CD4-positive, alpha-beta memory T cell (primary cell): ENCODE measurements at regions not wholly inside any gene's neighbourhood (a gene's known extent, or its start where the extent isn't known, plus 50 kb on each side); places are given as distances from the start of the nearest gene placed in this dataset.
"Not testable (repeated sequence)": the region's sequence is repeated elsewhere in the genome, so short reads cannot be mapped to it uniquely, and the experiment has no call there.

Experiments
- CTCF ChIA-PET: fragments of 350-600 bp; sonication (Branson Sonifier 250); formaldehyde crosslinking; loops from one replicate; lab custom pipeline; 2021; ENCODE audit warnings: inconsistent platforms; ENCODE audit not compliant: partially characterized antibody; lab: Charles Lee
- POLR2A ChIA-PET: fragments of 350-600 bp; sonication (Branson Sonifier 250); formaldehyde crosslinking; loops from one replicate; lab custom pipeline; 2021; ENCODE audit not compliant: partially characterized antibody; lab: Charles Lee
- DNase-seq, 5 donors: peaks; one replicate each; pipeline versions ENCODE4 v3.0.0 to v3.0.0-alpha.2; 2020 to 2022; ENCODE audit warnings: mixed read lengths in 1 of 5
- H3K27ac ChIP-seq: one replicate; pipeline ENCODE4 v1.7.0; 2013; ENCODE audit warnings: low read depth, low read length
- H3K27me3 ChIP-seq: 2 replicates; pipeline ENCODE4 v1.7.0; 2013; ENCODE audit warnings: mild to moderate bottlenecking, low read length, moderate library complexity; ENCODE audit not compliant: insufficient read depth
- H3K36me3 ChIP-seq: 2 replicates; pipeline ENCODE4 v1.7.0; 2013; ENCODE audit warnings: mild to moderate bottlenecking, low read length, moderate library complexity; ENCODE audit not compliant: insufficient read depth
- H3K4me1 ChIP-seq: 2 replicates; pipeline ENCODE4 v1.7.0; 2013; ENCODE audit warnings: mild to moderate bottlenecking, low read length, moderate library complexity; ENCODE audit not compliant: insufficient read depth
- H3K4me3 ChIP-seq, 2 donors: one replicate each; pipeline ENCODE4 v1.7.0; 2013; ENCODE audit warnings: low read length in 2 of 2, mild to moderate bottlenecking in 1 of 2
- H3K9me3 ChIP-seq, 2 donors: one replicate each; pipeline ENCODE4 v1.7.0; 2013; ENCODE audit warnings: low read length in 2 of 2, control low read depth in 1 of 2; ENCODE audit not compliant: control insufficient read depth in 1 of 2
- H3K27ac Mint-ChIP-seq, 7 donors: one replicate each; pipeline ENCODE4 v1.8.0; 2020 to 2021; ENCODE audit warnings: mixed read lengths in 7 of 7, mild to moderate bottlenecking in 6 of 7, inconsistent platforms in 3 of 7, moderate library complexity in 3 of 7
- H3K27me3 Mint-ChIP-seq, 2 donors: one replicate each; pipeline ENCODE4 v1.8.0; 2020 to 2021; ENCODE audit warnings: mixed read lengths in 2 of 2
- H3K36me3 Mint-ChIP-seq, 2 donors: one replicate each; pipeline ENCODE4 v1.8.0; 2020 to 2021; ENCODE audit warnings: mixed read lengths in 2 of 2, inconsistent platforms in 1 of 2, mild to moderate bottlenecking in 1 of 2
- H3K4me1 Mint-ChIP-seq, 4 donors: one replicate each; pipeline ENCODE4 v1.8.0; 2020 to 2021; ENCODE audit warnings: mixed read lengths in 4 of 4, mild to moderate bottlenecking in 1 of 4
- H3K4me3 Mint-ChIP-seq, 8 donors: one replicate each; pipeline ENCODE4 v1.8.0; 2020 to 2021; ENCODE audit warnings: mixed read lengths in 8 of 8, mild to moderate bottlenecking in 7 of 8, moderate library complexity in 6 of 8, inconsistent platforms in 3 of 8
- H3K9me3 Mint-ChIP-seq, 8 donors: one replicate each; pipeline ENCODE4 v1.8.0; 2020 to 2021; ENCODE audit warnings: mixed read lengths in 8 of 8, mild to moderate bottlenecking in 5 of 8, inconsistent platforms in 3 of 8, moderate library complexity in 1 of 8
- intact Hi-C: fragments of 100-400 bp; cut with micrococcal nuclease; formaldehyde crosslinking; loops from one replicate; pipeline ENCODE4 v1.15.1; 2023

GRCh38 chr2:52269696-52270485, 1238.0 kb upstream of the NRXN1 start:
- no peak for DNase-seq
- no peak overlapping the region for H3K4me3 Mint-ChIP-seq
- no peak overlapping the region for H3K27ac Mint-ChIP-seq
- peaks cover 0 to 3% of the 10 kb centered on the region in 2 donors for H3K9me3 ChIP-seq
- H3K36me3 Mint-ChIP-seq: no peaks in the 10 kb centered on the region
- no peaks in the 10 kb centered on the region for H3K27me3 ChIP-seq
- H3K27ac ChIP-seq: no peak overlapping the region
- H3K4me1 Mint-ChIP-seq: no peaks in the 10 kb centered on the region
- H3K27me3 Mint-ChIP-seq: no peaks in the 10 kb centered on the region
- H3K4me3 ChIP-seq: no peak overlapping the region
- H3K36me3 ChIP-seq: no peaks in the 10 kb centered on the region
- ChIA-PET CTCF (no interaction called here), POLR2A (no interaction called here)
- peaks cover 0 to 16% (median 5%) of the 10 kb centered on the region in 8 donors for H3K9me3 Mint-ChIP-seq
- intact Hi-C loops: no loop called here
- H3K4me1 ChIP-seq: no peaks in the 10 kb centered on the region

DNA sequence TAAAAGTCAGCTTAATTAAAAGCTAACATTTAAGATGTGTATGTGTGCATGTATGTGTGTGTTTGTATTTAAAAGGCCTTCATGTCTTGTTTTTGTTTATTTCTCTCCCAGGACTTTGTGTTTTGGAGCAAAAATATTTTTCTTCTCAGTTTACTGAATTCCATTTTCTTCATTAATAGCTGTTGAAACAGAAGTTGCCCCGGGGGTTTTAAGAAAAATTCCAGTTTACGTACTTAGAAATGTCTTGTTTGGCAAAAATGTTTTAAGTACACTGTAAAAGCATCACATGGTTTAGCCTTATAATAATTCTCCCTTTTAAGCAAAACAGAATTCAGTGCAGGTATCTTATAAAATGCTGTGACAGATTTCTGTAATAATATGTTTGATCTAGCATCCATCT, 1233.0 kb upstream of the NRXN1 start:
- H3K27me3 ChIP-seq: no peaks in the 10 kb centered on the region
- no peak overlapping the region for H3K4me3 ChIP-seq
- no peaks in the 10 kb centered on the region for H3K4me1 ChIP-seq
- H3K27ac ChIP-seq: no peak overlapping the region
- no peaks in the 10 kb centered on the region for H3K4me1 Mint-ChIP-seq
- no peaks in the 10 kb centered on the region for H3K36me3 ChIP-seq
- no peak overlapping the region for H3K27ac Mint-ChIP-seq
- CTCF ChIA-PET: no interaction called here
- H3K27me3 Mint-ChIP-seq: no peaks in the 10 kb centered on the region
- no peaks in the 10 kb centered on the region for H3K36me3 Mint-ChIP-seq
- intact Hi-C loops: no loop called here
- no peak for DNase-seq
- H3K9me3 ChIP-seq: no peaks in the 10 kb centered on the region
- H3K4me3 Mint-ChIP-seq: no peak overlapping the region
- H3K9me3 Mint-ChIP-seq: peaks cover 0 to 6% (median 2%) of the 10 kb centered on the region in 8 donors
- POLR2A ChIA-PET: no interaction called here

DNA sequence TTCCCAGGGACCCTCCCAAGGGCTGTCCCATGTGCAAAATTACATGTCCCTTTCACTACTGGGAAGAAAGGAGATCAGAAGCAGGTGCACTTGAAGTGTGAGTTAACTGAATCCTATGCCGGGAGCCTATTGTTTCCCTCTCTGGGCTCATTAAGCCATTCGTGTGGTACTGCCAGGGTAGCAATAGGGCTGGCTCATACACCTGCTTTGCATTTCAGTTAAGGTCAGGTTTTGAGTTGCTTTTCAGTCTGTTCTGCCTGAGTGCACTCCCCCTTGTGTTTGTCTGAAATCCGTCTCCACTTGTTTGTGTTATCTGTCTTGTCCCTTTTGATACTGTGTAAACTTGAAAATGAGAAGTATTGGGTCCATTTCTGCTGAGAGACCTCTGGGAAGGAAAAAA, 1232.6 kb upstream of the NRXN1 start:
- Histone ChIP-seq H3K4me3 (no peak overlapping the region), H3K4me1 (no peaks in the 10 kb centered on the region), H3K27me3 (no peaks in the 10 kb centered on the region), H3K36me3 (no peaks in the 10 kb centered on the region), H3K27ac (no peak overlapping the region), H3K9me3 (no peaks in the 10 kb centered on the region)
- Mint-ChIP-seq H3K4me3 (no peak overlapping the region), H3K4me1 (no peaks in the 10 kb centered on the region), H3K27ac (no peak overlapping the region), H3K9me3 (peaks cover 0 to 6% (median 2%) of the 10 kb centered on the region in 8 donors), H3K27me3 (no peaks in the 10 kb centered on the region), H3K36me3 (no peaks in the 10 kb centered on the region)
- ChIA-PET CTCF (no interaction called here), POLR2A (no interaction called here)
- intact Hi-C loops: no loop called here
- DNase-seq: no peak

DNA sequence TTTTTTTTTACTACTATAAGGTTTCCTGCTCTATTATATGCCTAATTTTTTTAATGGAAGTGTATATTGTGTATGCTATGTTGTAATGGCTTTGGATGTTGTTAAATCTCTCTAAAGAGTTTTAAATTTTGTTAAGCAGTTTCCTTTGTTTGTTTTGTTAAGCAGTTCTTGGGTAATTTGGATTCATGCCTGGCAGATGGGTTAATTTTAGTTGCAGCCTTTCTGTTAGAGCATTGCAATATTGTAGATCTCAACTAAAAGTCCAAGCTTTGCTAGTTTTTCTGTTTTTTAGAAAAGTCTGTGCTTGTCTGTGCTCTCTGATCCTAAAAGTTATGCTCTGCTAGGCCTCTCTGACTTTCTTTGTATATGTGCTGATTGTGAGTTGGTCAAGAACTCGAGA, 1229.0 kb upstream of the NRXN1 start:
- Histone ChIP-seq H3K27ac (no peak overlapping the region), H3K9me3 (no peaks in the 10 kb centered on the region), H3K4me1 (no peaks in the 10 kb centered on the region), H3K4me3 (no peak overlapping the region), H3K36me3 (no peaks in the 10 kb centered on the region), H3K27me3 (no peaks in the 10 kb centered on the region)
- no peaks in the 10 kb centered on the region for H3K4me1 Mint-ChIP-seq
- ChIA-PET CTCF (no interaction called here), POLR2A (no interaction called here)
- no peaks in the 10 kb centered on the region for H3K27me3 Mint-ChIP-seq
- DNase-seq: no peak
- H3K36me3 Mint-ChIP-seq: no peaks in the 10 kb centered on the region
- intact Hi-C loops: no loop called here
- H3K27ac Mint-ChIP-seq: no peak overlapping the region
- H3K9me3 Mint-ChIP-seq: peaks cover 0 to 6% (median 3%) of the 10 kb centered on the region in 8 donors
- H3K4me3 Mint-ChIP-seq: no peak overlapping the region

GRCh38 chr2:52258967-52259366, 1227.0 kb upstream of the NRXN1 start:
- H3K27me3 Mint-ChIP-seq, POLR2A ChIA-PET, H3K4me3 Mint-ChIP-seq, H3K27ac Mint-ChIP-seq, H3K4me3 ChIP-seq, H3K36me3 ChIP-seq, H3K9me3 ChIP-seq, H3K36me3 Mint-ChIP-seq, DNase-seq, H3K4me1 ChIP-seq, H3K27ac ChIP-seq, H3K4me1 Mint-ChIP-seq, CTCF ChIA-PET, intact Hi-C loops, H3K9me3 Mint-ChIP-seq, H3K27me3 ChIP-seq: not testable (repeated sequence)

DNA sequence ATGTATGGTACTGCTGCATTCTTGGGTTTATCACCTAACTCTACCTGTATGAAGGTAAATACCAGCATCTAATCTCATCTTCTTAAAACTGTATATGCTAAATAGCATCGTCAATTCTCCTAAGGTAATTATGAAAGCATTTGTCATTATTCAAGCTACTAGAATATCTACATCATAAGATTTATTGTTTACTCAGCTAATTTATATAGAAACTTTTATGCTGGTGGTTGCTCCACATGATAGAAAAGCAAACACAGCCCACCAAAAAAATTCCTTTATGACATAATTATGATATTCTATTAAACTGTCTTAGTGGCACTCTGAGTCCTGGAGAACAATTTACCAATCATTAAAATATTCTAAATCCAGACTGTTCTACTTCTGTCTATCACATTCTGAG, 1226.1 kb upstream of the NRXN1 start:
- CTCF ChIA-PET: no interaction called here
- Histone ChIP-seq H3K36me3 (no peaks in the 10 kb centered on the region), H3K4me1 (no peaks in the 10 kb centered on the region), H3K27me3 (no peaks in the 10 kb centered on the region), H3K4me3 (no peak overlapping the region), H3K27ac (no peak overlapping the region), H3K9me3 (no peaks in the 10 kb centered on the region)
- Mint-ChIP-seq H3K27ac (no peak overlapping the region), H3K9me3 (peaks cover 0 to 4% (median 2%) of the 10 kb centered on the region in 8 donors), H3K27me3 (no peaks in the 10 kb centered on the region), H3K36me3 (no peaks in the 10 kb centered on the region), H3K4me3 (no peak overlapping the region), H3K4me1 (no peaks in the 10 kb centered on the region)
- POLR2A ChIA-PET: no interaction called here
- no peak for DNase-seq
- intact Hi-C loops: no loop called here

DNA sequence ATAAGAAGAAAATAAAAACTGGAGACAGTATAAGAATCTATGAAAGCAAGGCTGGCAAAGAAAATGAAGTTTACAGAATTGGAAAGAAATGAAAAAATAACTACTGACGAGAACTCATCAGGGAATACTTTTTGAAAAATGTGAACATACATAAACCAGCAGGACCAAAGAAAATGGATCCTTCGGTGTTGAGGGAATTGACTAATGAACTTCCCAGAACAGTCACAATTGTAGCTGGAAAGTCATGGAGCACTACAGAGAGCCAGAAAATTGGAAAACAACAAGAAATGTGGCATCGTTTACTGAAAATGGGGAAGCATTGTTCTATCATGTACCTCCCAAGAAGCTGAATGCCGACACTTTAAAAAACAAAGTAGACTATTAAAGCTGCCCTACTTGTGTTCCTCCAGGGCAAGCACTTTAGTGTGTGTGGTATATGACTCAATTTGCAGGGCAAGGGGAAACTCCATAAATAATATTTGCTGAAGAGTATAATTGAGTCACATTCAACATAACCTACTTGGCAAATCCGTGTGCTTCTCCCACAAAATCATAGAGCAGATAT, 1221.6 kb upstream of the NRXN1 start:
- Mint-ChIP-seq H3K27ac (no peak overlapping the region), H3K4me1 (no peaks in the 10 kb centered on the region), H3K36me3 (no peaks in the 10 kb centered on the region), H3K4me3 (no peak overlapping the region), H3K9me3 (peaks cover 0 to 4% (median 0%) of the 10 kb centered on the region in 8 donors), H3K27me3 (no peaks in the 10 kb centered on the region)
- H3K27ac ChIP-seq: no peak overlapping the region
- no peaks in the 10 kb centered on the region for H3K9me3 ChIP-seq
- no peak for DNase-seq
- no peaks in the 10 kb centered on the region for H3K27me3 ChIP-seq
- no peaks in the 10 kb centered on the region for H3K4me1 ChIP-seq
- intact Hi-C loops: no loop called here
- H3K4me3 ChIP-seq: no peak overlapping the region
- CTCF ChIA-PET: no interaction called here
- POLR2A ChIA-PET: no interaction called here
- H3K36me3 ChIP-seq: no peaks in the 10 kb centered on the region
